HG03103 (cell line): ENCODE measurements at regions not wholly inside any gene's neighbourhood (a gene's known extent, or its start where the extent isn't known, plus 50 kb on each side); places are given as distances from the start of the nearest gene placed in this dataset.

Experiments used
- ATAC-seq: cut with Tn5 transposase; IDR thresholded peaks from one replicate; pipeline ENCODE4 v1.9.1; 2021; ENCODE audit warnings: low read depth; ENCODE audit not compliant: unreplicated experiment

- no peak for ATAC-seq
These were observed 985.6 kb downstream of the BRD1 start for GRCh38 chr22:48841881-48842582.

DNA sequence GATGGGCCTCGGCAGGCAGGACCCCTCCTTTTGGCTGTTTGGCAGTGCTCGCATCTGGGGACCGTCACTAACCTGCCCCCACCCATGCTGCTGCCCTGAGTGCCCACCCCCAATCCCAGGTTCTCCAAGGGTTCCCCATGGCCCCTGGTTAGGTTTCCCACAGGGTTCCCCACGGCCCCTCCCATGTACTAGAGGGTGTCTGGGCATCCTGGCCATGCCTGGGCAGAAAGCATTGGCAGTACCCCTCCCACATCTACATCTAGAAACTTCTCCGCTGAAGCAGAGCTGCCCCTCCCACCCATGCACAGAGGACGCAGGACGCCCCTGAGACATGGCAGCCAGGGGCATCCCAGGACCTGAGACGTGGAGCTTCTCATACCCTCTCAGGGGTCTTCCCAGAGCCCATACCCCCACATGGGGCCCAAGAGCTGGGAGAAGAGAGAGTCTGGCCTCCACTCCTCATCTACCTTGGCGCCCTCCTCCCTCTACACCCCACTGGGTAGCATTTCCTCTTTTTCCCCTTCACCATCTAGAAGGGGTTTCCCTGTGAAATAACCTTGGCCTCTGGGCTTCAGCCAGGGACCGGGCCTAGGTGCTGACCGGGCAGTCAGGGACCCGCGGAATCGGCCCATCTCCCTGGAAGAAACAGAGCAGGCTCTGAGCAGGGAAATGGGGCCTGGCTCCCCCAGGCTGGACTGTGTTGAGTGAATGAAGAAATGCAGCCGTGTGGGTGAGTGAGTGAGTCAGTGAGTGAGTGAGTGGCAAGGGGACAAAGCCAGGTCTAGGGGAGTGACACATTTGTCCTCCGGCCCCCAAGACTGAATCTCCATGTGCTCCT is 987.3 kb downstream of the BRD1 start:
- ATAC-seq: no peak

DNA sequence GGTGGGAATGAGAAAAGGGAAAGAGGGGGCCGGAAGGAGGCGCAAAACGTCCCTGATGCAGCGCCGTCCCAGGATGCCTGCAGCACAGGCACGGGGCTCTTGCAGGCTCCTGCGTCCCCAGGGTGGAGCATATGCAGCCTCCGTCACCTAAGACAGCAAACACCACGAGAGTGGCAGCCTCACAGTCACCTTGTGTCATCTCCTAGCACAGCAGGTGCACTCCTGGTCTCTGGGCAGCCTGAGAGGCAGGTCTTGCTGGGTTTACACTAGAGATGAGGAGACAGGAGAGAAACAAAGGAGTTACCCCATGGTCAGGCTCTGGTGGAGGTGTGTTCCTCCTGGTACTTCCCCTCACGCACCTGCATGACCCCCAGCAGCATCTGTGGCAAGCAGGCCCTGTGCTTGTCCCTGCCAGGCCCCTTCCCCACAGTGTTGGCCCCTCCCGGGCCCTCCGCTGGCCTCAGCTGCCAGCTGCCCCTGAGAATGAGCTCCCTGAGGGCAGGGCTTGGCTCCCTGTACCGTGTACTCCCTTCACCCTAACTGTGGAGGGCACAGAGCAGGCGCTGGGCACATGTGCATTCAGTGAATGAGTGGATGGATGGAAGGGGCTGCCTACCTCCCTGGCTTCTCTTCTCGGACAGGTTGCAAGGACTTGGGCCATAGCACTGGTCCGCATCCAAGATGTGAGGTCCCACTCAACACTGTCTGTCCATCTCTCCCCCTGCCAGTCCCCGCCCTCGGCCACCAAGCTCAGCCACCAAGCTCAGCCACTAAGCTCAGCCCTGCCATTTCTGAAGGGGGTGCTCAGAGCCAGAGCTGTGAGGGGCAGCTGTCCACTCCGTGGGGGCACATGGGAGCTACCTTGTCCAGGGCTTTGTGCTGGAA is 988.6 kb downstream of the BRD1 start:
- no peak for ATAC-seq

DNA sequence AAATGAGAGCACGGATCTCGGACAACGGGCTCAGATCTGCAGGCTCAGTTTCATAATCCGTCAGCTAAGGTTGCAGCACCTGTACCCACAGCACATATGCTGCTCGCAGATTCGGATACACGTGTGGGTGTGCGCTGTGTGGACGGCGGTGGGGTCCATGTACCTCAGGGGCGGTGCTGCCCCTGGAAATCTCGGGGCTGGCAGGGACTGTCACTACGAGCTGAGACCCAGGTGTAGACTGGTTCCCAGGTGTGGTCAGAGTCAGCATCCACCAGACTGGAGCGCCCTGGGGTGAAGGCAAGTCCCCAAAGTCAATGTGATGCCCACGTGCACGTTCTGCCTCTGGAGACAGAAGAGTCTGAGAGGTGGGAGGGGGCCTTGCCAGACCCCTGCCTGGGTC is 989.3 kb downstream of the BRD1 start:
- no peak for ATAC-seq

- no peak for ATAC-seq
These were observed 990.2 kb downstream of the BRD1 start for GRCh38 chr22:48837341-48837935.

DNA sequence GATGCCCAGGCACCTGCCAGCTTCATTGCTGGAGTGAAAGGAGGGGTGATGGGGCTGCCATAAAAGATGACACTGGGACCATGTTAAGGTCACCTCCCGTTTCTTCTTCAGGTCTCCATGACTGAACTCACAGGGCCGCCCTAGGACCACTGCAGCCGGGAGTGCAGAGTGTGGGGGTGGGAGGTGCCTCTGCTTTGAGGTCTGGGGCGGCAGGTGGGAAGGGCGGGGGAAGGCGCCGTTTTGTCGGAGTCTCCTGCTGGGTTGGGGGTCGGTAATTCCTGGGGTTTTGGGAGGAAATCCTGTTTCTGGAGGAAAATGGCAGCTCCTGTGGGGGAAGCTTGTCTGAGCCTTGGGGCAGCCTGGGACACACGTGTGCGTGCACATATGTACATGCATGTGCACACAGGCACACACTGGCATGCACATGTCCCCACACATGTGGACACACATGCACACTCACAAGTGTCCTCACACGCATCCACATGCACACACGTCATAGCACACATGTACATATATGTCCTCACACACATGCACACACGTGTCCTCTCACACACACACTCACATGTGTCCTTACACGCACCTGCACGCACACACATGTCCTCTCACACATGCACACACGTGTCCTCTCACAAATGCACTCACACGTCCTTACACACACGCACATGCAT is 990.9 kb downstream of the BRD1 start:
- no peak for ATAC-seq

- no peak for ATAC-seq
These were observed 991.6 kb downstream of the BRD1 start for GRCh38 chr22:48835857-48836672.

GRCh38 chr22:48835364-48835763 is 992.3 kb downstream of the BRD1 start:
- ATAC-seq: no peak

DNA sequence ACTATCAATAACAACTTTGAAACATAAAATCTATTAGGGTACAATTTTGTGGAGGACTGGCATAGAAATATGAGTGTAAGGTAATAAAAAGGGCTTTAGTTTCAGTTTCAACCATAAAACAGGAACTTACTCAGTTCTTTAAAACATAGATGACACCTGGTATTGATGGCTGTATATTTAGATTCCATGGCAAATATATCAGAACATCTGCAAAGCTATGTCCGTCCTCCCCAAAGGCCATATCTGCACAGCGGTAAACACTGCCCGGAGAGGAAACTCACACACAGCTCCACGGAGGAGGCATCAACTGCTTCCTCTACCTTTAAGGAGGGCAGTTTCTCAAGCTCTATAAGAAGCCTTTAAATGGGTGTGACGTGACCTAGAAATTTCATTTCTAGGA is 993.3 kb downstream of the BRD1 start:
- no peak for ATAC-seq

GRCh38 chr22:48832592-48832991 is 995.1 kb downstream of the BRD1 start:
- ATAC-seq: no peak

- no peak for ATAC-seq
These were observed 997.8 kb downstream of the BRD1 start for GRCh38 chr22:48829908-48830307.

GRCh38 chr22:48828688-48829087 is 999.0 kb downstream of the BRD1 start:
- ATAC-seq: no peak

DNA sequence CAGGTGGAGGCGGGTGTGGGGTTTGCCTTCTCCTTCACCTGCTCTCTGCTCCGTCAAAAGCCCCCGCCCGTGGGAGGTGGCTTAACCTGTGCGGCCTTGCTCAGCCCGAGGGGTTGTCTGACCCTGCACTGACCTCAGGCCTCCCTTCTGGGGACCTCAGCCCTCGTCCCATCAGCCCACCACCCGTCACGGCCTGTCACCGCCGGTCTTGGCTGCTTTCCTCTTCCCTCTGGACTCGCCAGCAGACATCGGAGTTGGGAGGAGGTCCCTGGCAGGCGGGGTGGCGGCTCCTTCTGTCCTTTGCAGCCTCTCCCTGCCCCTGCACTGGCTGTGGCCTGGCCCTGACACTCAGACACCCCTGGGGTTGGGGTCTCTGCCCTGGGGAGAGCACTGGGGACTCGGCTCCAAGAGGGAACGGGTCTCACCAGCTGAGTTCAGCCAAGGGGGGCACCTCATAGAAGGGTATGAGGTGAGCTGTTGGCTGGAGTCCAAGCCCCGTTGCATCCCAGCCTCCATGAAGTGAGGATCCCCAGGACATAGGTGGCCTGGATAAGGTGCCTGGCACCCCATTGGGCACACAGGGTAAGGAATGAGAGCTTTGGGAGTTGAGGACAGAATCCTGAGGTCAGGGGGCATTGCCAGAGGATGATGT is 999.6 kb downstream of the BRD1 start:
- ATAC-seq: no peak

DNA sequence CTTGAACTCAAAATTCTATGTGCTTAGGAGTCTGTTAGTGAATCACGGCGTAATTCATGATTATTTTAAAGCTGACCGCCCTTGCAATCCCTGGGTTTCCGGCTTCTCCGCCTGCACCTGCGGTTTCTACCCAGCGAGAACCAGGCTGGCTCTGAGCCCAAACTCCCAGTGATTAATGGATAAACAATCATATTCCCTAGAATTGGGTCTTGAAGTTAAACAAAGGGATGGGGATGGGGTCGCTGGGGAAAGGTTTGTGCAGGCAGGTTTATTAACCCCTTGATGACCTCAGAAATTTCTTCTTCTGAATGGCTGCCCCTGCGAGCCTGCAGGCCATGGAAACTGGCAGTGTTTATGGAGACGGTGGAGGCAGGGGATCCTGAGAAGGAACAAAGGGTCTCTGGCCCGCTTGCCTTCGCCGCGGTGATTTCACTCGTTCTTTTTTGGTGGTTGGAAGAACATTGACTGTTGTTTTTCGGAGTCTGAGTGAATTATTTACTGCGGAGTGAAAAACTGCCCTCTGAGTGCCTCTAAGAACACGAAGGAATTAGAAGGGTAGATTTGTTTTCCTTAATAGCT is 1000.3 kb downstream of the BRD1 start:
- ATAC-seq: no peak

GRCh38 chr22:48826546-48826945 is 1001.1 kb downstream of the BRD1 start:
- ATAC-seq: no peak

DNA sequence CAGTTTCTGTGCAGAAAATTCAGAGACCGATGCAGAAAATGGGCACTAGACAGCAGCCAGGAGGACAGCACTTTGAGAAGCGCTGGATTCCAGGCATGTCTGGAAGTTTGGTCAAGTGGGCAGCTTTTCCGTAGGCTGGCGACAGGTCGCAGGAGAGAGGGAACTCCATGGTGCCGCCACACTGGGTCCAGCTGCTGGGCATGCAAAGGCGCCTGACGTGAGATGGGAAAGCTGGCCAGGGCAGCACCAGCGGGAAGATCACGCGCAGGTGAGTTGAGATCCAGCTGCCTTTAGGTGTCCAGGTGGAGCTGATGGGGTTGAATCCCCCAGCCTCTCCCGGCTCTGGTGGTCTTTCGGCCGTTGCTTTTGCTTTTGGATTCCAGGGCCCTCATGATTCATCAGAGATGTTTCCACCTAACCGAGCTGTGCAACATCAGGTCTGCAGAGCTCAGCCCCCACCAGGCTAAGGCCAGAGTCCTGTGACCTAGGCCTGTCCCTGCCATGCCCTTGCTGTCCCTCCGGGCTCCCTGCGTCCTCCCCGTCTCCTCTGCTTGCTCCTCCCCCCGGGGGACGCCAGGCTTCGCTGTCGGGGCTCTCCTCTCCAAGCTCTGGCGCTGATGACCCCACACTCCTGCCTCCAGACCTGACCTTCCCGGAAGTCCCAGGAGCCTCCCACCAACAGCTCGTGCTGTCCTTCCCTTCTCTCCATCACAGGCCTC is 1001.7 kb downstream of the BRD1 start:
- no peak for ATAC-seq

DNA sequence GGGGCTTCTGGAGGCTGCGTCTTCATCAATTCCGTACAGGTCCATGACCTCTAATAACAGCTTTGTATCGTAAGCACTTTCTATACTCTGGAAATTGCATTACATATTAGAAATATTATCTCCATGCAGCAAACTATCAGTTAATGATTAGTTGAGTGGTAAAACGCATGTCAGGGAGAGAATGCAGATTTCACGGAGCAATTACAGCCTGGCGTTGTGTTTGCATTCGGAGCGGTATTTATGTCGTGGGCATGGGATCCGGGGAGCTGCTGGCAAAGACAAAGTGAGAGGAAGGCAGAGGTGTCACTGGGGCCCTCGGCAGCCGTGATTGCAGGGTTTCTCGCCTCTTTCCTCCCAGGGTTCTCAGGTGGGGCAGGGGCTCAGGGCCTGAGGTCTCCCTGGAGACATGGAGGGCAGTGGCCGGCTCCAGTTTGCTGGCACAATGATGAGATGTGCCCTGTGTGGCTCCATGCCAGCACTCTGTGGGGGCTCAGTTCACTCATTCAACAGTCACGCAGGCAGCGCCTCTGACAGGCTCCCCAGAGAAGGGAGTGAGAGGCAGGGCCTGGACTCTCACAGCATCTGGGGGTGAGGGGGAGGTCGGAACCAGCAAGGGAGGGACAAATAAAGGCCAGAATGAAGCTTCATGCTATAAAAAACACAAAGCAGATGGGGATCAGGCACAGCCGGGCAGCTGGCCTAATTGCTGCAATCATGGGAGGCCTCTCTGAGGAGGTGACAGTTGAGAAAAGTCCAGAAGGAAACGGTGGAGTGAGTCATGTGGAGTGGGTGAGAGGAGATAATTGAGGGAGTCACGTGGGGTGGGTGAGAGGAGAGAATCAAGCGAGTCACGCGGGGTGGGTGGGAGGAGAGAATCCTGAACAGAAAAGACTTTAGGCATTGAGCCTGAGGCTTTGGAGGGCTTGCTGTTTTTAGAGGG is 1002.7 kb downstream of the BRD1 start:
- ATAC-seq: no peak
